ENCODE measurements at regions not wholly inside any gene's neighbourhood (a gene's known extent, or its start where the extent isn't known, plus 50 kb on each side); places are given as distances from the start of the nearest gene placed in this dataset.

GRCh38 chr5:111935835-111936234 is 178.8 kb upstream of the NREP start:
- DNase-seq (ENCODE audit: low read depth, low spot score): no peak
- CTCF ChIA-PET: no interaction called here
- Histone ChIP-seq H3K4me3 (ENCODE audit: low read depth in 2 of 2, low read length in 2 of 2) (no peak overlapping the region), H3K27ac (ENCODE audit: low read length) (no peak overlapping the region), H3K9me3 (ENCODE audit: control insufficient read depth, insufficient read depth, low read depth, low read length) (no peaks in the 10 kb centered on the region), H3K27me3 (ENCODE audit: control insufficient read depth, insufficient read depth, low read length) (no peaks in the 10 kb centered on the region), H3K36me3 (ENCODE audit: control insufficient read depth, insufficient read depth, low read length) (no peaks in the 10 kb centered on the region), H3K4me1 (ENCODE audit: control insufficient read depth, insufficient read depth, low read length) (no peaks in the 10 kb centered on the region)
- TF ChIP-seq TCF7L2 (IDR thresholded peaks at IDR 0.05; ENCODE audit: low read depth, low read length): no peak
- intact Hi-C loops (cut with micrococcal nuclease; ENCODE audit: unreplicated experiment) (no loop called here), in situ Hi-C loops (cut with HindIII; ENCODE audit: low pct_unique_long_range_greater_than_20kb, low sequenced_read_pairs) (no loop called here)
- BruUV-seq (replicated peaks): no TSS peak
- POLR2A ChIA-PET: no interaction called here
- no peak for ATAC-seq

- ATAC-seq (no peak), DNase-seq (ENCODE audit: low read depth, low spot score) (no peak)
- intact Hi-C loops (cut with micrococcal nuclease; ENCODE audit: unreplicated experiment) (no loop called here), in situ Hi-C loops (cut with HindIII; ENCODE audit: low pct_unique_long_range_greater_than_20kb, low sequenced_read_pairs) (no loop called here)
- CTCF ChIA-PET: no interaction called here
- no TSS peak for BruUV-seq (replicated peaks)
- TF ChIP-seq POLR2AphosphoS5 (IDR thresholded peaks at IDR 0.05; ENCODE audit: low read depth, low read length): no peak
- TF ChIP-seq TCF7L2 (IDR thresholded peaks at IDR 0.05; ENCODE audit: low read depth, low read length): no peak
- no peak for TF ChIP-seq SIN3A (IDR thresholded peaks at IDR 0.05; ENCODE audit: borderline replicate concordance, insufficient read depth, low read depth, low read length)
- TF ChIP-seq REST (IDR thresholded peaks at IDR 0.05; ENCODE audit: insufficient read depth in 1 of 2, low read depth in 2 of 2, low read length in 1 of 2): no peak
- TF ChIP-seq CTCF (IDR thresholded peaks at IDR 0.05): no peak
- Histone ChIP-seq H3K4me3 (ENCODE audit: low read depth in 2 of 2, low read length in 2 of 2) (no peak overlapping the region), H3K27ac (ENCODE audit: low read length) (no peak overlapping the region), H3K9me3 (ENCODE audit: control insufficient read depth, insufficient read depth, low read depth, low read length) (no peaks in the 10 kb centered on the region), H3K4me1 (ENCODE audit: control insufficient read depth, insufficient read depth, low read length) (no peaks in the 10 kb centered on the region), H3K27me3 (ENCODE audit: control insufficient read depth, insufficient read depth, low read length) (no peaks in the 10 kb centered on the region), H3K36me3 (ENCODE audit: control insufficient read depth, insufficient read depth, low read length) (no peaks in the 10 kb centered on the region)
- POLR2A ChIA-PET: no interaction called here
Measured at GRCh38 chr5:111935009-111935408, 178.0 kb upstream of the NREP start.

GRCh38 chr5:111934511-111934910 is 177.5 kb upstream of the NREP start:
- CTCF ChIA-PET: no interaction called here
- POLR2A ChIA-PET: no interaction called here
- BruUV-seq (replicated peaks): no TSS peak
- no peak for TF ChIP-seq CTCF (IDR thresholded peaks at IDR 0.05)
- TF ChIP-seq SIN3A (IDR thresholded peaks at IDR 0.05; ENCODE audit: borderline replicate concordance, insufficient read depth, low read depth, low read length): no peak
- no peak for DNase-seq (ENCODE audit: low read depth, low spot score)
- Histone ChIP-seq H3K4me1 (ENCODE audit: control insufficient read depth, insufficient read depth, low read length) (no peaks in the 10 kb centered on the region), H3K9me3 (ENCODE audit: control insufficient read depth, insufficient read depth, low read depth, low read length) (no peaks in the 10 kb centered on the region), H3K27ac (ENCODE audit: low read length) (no peak overlapping the region), H3K27me3 (ENCODE audit: control insufficient read depth, insufficient read depth, low read length) (no peaks in the 10 kb centered on the region), H3K4me3 (ENCODE audit: low read depth in 2 of 2, low read length in 2 of 2) (no peak overlapping the region), H3K36me3 (ENCODE audit: control insufficient read depth, insufficient read depth, low read length) (no peaks in the 10 kb centered on the region)
- intact Hi-C loops (cut with micrococcal nuclease; ENCODE audit: unreplicated experiment): no loop called here
- no peak for ATAC-seq
- in situ Hi-C loops (cut with HindIII; ENCODE audit: low pct_unique_long_range_greater_than_20kb, low sequenced_read_pairs): no loop called here

All from Panc1 (cell line).